K562 (cell line): ENCODE measurements at regions not wholly inside any gene's neighbourhood (a gene's known extent, or its start where the extent isn't known, plus 50 kb on each side); places are given as distances from the start of the nearest gene placed in this dataset.

ENCODE experiments used
- ATAC-seq: fragments of 200-7000 bp; cut with Tn5 transposase; 3 replicates; pipeline ENCODE4 v1.9.1; 2020; ENCODE audit warnings: moderate library complexity
- BruUV-seq: library from RNA; stranded (reverse); fragments of 400-500 nt; replicated peaks from 2 replicates; lab custom pipeline; 2021; lab: Mats Ljungman, UMichigan
- CTCF ChIA-PET: fragments of 300-600 bp; formaldehyde crosslinking; extraction: SDS; loops from one replicate; lab custom pipeline; 2021; ENCODE audit warnings: low intra/inter-chr PET ratio; lab: Yijun Ruan, JAX
- POLR2A ChIA-PET: fragments of 300-600, 350-650 bp; sonication (Branson Sonifier 250); formaldehyde crosslinking; extraction: SDS; loops from one replicate; lab custom pipeline; 2021; ENCODE audit warnings: antibody characterized with exemption, inconsistent platforms; lab: Yijun Ruan, JAX
- DNase-seq, 4 experiments: peaks; one replicate each; pipeline versions ENCODE4 v3.0.0 to v3.0.0-alpha.2; 2011 to 2018; ENCODE audit warnings: low spot score in 3 of 4, mixed read lengths in 3 of 4; ENCODE audit errors: extremely low read depth in 1 of 4
- FAIRE-seq: peaks from 2 replicates; lab custom pipeline; 2011; peaks lifted over from hg19 to GRCh38; lab: Jason Lieb, UNC
- H2AFZ ChIP-seq: 2 replicates; pipeline ENCODE4 v1.6.0; 2011; ENCODE audit warnings: low read depth, low read length, control low read depth, inconsistent platforms
- H3K27ac ChIP-seq: fragments of 200-600 bp; 3 replicates; pipeline ENCODE4 v1.8.0; 2011; ENCODE audit warnings: low read depth, mild to moderate bottlenecking, control low read depth, inconsistent platforms, low read length, moderate library complexity, mixed read lengths; ENCODE audit errors: extremely low read depth
- H3K27me3 ChIP-seq, 2 experiments: fragments of 300-600 bp in 1 of 2; 2 replicates in 1 of 2; 3 replicates in 1 of 2; pipeline versions ENCODE4 v1.6.0 to v1.8.0; 2011; ENCODE audit warnings: inconsistent platforms in 2 of 2, low read length in 2 of 2, mild to moderate bottlenecking in 1 of 2, mixed read lengths in 1 of 2, moderate library complexity in 1 of 2; ENCODE audit not compliant: control insufficient read depth in 2 of 2, insufficient read depth in 2 of 2
- H3K36me3 ChIP-seq: fragments of 300-600 bp; 3 replicates; pipeline ENCODE4 v1.8.0; 2011; ENCODE audit warnings: mild to moderate bottlenecking, low read length, inconsistent platforms; ENCODE audit not compliant: control insufficient read depth, insufficient read depth
- H3K4me1 ChIP-seq, 2 experiments: fragments of 200-600 bp in 1 of 2; replicated peaks in 1 of 2; 2 replicates in 1 of 2; 3 replicates in 1 of 2; pipeline versions ENCODE4 v1.5.1 to v1.8.0; 2011; ENCODE audit warnings: inconsistent platforms in 2 of 2, low read length in 2 of 2, mild to moderate bottlenecking in 1 of 2, mixed read lengths in 1 of 2, moderate library complexity in 1 of 2; ENCODE audit not compliant: control insufficient read depth in 2 of 2, insufficient read depth in 2 of 2
- H3K4me2 ChIP-seq: 2 replicates; pipeline ENCODE4 v1.6.1; 2011; ENCODE audit warnings: low read length, control low read depth, inconsistent platforms, mixed read lengths; ENCODE audit not compliant: insufficient read depth
- H3K4me3 ChIP-seq: fragments of 200-600 bp; sonication (generic), shearing (Covaris generic); 2 replicates; pipeline ENCODE4 v1.5.1; 2016; ENCODE audit warnings: control low read depth, inconsistent platforms
- H3K79me2 ChIP-seq: fragments of 200-600 bp; 3 replicates; pipeline ENCODE4 v1.8.0; 2011; ENCODE audit warnings: low read length, inconsistent platforms; ENCODE audit not compliant: control insufficient read depth, insufficient read depth
- H3K9ac ChIP-seq, 2 experiments: 2 replicates each; pipeline versions ENCODE4 v1.6.0 to v1.6.1; 2011; ENCODE audit warnings: low read depth in 2 of 2, low read length in 2 of 2, control low read depth in 1 of 2, inconsistent platforms in 1 of 2, mild to moderate bottlenecking in 1 of 2, mixed read lengths in 1 of 2; ENCODE audit not compliant: insufficient read depth in 1 of 2
- H3K9me1 ChIP-seq: one replicate; pipeline ENCODE4 v1.6.0; 2011; ENCODE audit warnings: inconsistent platforms, mild to moderate bottlenecking, low read length, moderate library complexity; ENCODE audit not compliant: control insufficient read depth, insufficient read depth
- H3K9me3 ChIP-seq: replicated peaks from 2 replicates; pipeline ENCODE4 v1.5.1; 2011; ENCODE audit warnings: low read depth, low read length, inconsistent platforms; ENCODE audit not compliant: control insufficient read depth, insufficient read depth
- H4K20me1 ChIP-seq: replicated peaks from 2 replicates; pipeline ENCODE4 v1.6.1; 2011; ENCODE audit warnings: low read length, inconsistent platforms, mixed read lengths; ENCODE audit not compliant: control insufficient read depth, insufficient read depth
- ELF4 ChIP-seq: fragments of 450-650 bp; formaldehyde crosslinking; IDR thresholded peaks from 2 replicates; pipeline ENCODE4 v1.4.0; 2022; ENCODE audit warnings: missing genetic modification characterization
- EP300 ChIP-seq: IDR thresholded peaks from 2 replicates; pipeline ENCODE4 v1.6.1; 2012; ENCODE audit warnings: low read length, improper control_type of control experiment
- GTF2F1 ChIP-seq: IDR thresholded peaks from 2 replicates; pipeline ENCODE4 v1.6.1; 2011; ENCODE audit warnings: low read depth, low read length, improper control_type of control experiment
- HMG20A ChIP-seq: fragments of 450-650 bp; formaldehyde crosslinking; conservative IDR thresholded peaks from 2 replicates; pipeline ENCODE4 v1.4.0; 2020; ENCODE audit warnings: mild to moderate bottlenecking, mixed read lengths
- HNRNPUL1 ChIP-seq: fragments of 200-400 bp; formaldehyde crosslinking; IDR thresholded peaks from 2 replicates; pipeline ENCODE4 v1.6.1; 2017; ENCODE audit warnings: low read length
- SAFB2 ChIP-seq: fragments of 200-400 bp; formaldehyde crosslinking; IDR thresholded peaks from 2 replicates; pipeline ENCODE4 v1.6.1; 2018; ENCODE audit warnings: borderline replicate concordance, low read length, low read depth, moderate library complexity; ENCODE audit not compliant: severe bottlenecking
- WHSC1 ChIP-seq: IDR thresholded peaks from one replicate; pipeline ENCODE4 v1.6.1; 2012; ENCODE audit warnings: low read length, control low read depth, inconsistent platforms
- ZNF239 ChIP-seq: fragments of 250-450 bp; sonication (Bioruptor Pico); IDR thresholded peaks from 2 replicates; pipeline ENCODE4 v1.4.0; 2020; ENCODE audit warnings: mild to moderate bottlenecking
- WGBS: fragments of 100-300 bp; shearing (Covaris generic); methylation state at CpG from one replicate; pipeline ENCODE4 v1.1.6; 2016; ENCODE audit warnings: low coverage, mixed read lengths; ENCODE audit not compliant: insufficient coverage; ENCODE audit errors: missing lambda C conversion rate; 5-methylcytosine and 5-hydroxymethylcytosine counted together
- in situ Hi-C: fragments of 300-500 bp; cut with MboI; formaldehyde crosslinking; loops from 4 replicates; pipeline ENCODE4 v1.15.0; 2018; ENCODE audit warnings: inconsistent platforms, mixed read lengths
- intact Hi-C: fragments of 100-400 bp; cut with micrococcal nuclease; formaldehyde crosslinking; loops from 2 replicates; pipeline ENCODE4 v1.14.2; 2022
- TF ChIP-seq, protein P1 (sequence below): fragments of 250-450 bp; sonication (Bioruptor Pico); IDR thresholded peaks from 2 replicates; pipeline ENCODE4 v1.8.0; 2022; ENCODE audit warnings: moderate library complexity, mild to moderate bottlenecking, inconsistent platforms
- TF ChIP-seq, protein P2 (sequence below), 2 experiments: fragments of 150-350 bp in 1 of 2; IDR thresholded peaks; 2 replicates each; pipeline ENCODE4 v1.6.1; 2012 to 2016; ENCODE audit warnings: low read depth in 2 of 2, low read length in 2 of 2, mild to moderate bottlenecking in 1 of 2, moderate library complexity in 1 of 2

DNA sequence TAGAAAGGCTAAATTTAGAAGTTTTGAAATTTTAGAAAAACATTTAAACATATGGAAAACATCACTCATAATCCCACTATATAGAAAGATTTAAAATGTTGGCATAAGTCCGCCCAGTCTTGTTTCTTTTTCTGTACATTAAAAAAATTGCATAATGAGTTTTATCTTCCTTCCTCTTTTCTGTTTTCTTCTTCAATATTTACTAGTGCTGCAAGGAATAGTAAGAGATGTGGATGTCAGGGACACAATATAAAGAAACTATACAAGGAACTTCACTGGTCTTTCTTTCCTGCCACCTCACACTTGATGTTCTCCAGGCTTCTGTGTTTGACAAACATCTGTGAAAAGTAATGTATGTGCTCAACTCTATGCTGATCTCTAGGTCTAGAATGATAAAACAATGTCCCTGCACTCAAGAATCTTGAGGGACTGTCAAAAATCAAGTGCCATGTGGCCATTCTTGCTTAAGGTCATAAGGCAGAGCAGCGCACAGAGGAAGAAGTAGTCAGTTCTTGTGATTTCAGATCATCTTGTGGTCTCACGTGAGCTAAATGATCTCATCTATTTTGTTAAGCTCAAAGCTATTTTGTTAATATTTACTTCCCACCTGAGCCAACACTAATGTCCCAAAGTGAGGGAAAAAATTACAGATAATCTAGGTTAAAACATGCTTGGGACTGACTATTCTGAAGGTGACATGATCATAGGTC, 186.9 kb upstream of the OBI1 start (continued):
- no peak for TF ChIP-seq WHSC1
- TF ChIP-seq EP300 = no peak
- TF ChIP-seq, protein P1, sequence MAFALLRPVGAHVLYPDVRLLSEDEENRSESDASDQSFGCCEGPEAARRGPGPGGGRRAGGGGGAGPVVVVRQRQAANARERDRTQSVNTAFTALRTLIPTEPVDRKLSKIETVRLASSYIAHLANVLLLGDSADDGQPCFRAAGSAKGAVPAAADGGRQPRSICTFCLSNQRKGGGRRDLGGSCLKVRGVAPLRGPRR (CRISPR knock-in tag) = no peak
- TF ChIP-seq, protein P2, sequence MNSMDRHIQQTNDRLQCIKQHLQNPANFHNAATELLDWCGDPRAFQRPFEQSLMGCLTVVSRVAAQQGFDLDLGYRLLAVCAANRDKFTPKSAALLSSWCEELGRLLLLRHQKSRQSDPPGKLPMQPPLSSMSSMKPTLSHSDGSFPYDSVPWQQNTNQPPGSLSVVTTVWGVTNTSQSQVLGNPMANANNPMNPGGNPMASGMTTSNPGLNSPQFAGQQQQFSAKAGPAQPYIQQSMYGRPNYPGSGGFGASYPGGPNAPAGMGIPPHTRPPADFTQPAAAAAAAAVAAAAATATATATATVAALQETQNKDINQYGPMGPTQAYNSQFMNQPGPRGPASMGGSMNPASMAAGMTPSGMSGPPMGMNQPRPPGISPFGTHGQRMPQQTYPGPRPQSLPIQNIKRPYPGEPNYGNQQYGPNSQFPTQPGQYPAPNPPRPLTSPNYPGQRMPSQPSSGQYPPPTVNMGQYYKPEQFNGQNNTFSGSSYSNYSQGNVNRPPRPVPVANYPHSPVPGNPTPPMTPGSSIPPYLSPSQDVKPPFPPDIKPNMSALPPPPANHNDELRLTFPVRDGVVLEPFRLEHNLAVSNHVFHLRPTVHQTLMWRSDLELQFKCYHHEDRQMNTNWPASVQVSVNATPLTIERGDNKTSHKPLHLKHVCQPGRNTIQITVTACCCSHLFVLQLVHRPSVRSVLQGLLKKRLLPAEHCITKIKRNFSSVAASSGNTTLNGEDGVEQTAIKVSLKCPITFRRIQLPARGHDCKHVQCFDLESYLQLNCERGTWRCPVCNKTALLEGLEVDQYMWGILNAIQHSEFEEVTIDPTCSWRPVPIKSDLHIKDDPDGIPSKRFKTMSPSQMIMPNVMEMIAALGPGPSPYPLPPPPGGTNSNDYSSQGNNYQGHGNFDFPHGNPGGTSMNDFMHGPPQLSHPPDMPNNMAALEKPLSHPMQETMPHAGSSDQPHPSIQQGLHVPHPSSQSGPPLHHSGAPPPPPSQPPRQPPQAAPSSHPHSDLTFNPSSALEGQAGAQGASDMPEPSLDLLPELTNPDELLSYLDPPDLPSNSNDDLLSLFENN (IDR thresholded peaks at IDR 0.05; ENCODE audit: low read depth in 2 of 2, low read length in 2 of 2) = no peak
- no peak for TF ChIP-seq SAFB2

DNA sequence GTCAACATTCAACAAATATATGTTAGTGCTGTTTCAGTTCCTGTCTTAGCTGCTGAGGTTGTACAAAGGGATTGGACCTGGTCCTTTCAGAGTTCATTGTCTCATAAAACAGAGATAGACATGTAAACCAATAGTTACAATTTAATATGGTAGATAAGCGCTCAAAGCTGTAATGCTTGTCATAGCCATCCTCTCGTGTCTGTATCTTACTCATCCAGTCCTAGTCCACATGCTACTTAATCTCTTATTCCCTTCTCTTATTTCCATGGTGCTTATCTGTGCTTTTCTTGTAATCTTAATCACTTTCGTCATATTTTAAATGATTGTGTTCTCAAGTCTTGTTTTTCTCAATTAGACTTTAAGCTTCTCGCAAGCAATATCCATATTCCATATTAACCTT, 185.2 kb upstream of the OBI1 start:
- Histone ChIP-seq H2AFZ (no peak overlapping the region), H3K9me1 (no peaks in the 10 kb centered on the region), H3K9me3 (no peaks in the 10 kb centered on the region), H4K20me1 (no peaks in the 10 kb centered on the region), H3K9ac (no peak overlapping the region), H3K27me3 (no peaks in the 10 kb centered on the region), H3K4me1 (no peaks in the 10 kb centered on the region), H3K27ac (no peak overlapping the region), H3K4me2 (no peak overlapping the region), H3K79me2 (no peaks in the 10 kb centered on the region), H3K4me3 (no peak overlapping the region), H3K36me3 (no peaks in the 10 kb centered on the region)
- intact Hi-C loops = no loop called here
- in situ Hi-C loops = no loop called here
- FAIRE-seq (no peak), DNase-seq (no peak), ATAC-seq (no peak)
- ChIA-PET CTCF (no interaction called here), POLR2A (no interaction called here)
- 2% methylated on average over 4 of the region's 4 CpGs for WGBS
- no TSS peak for BruUV-seq
- TF ChIP-seq ELF4 (CRISPR knock-in tag) (no peak), ZNF239 (no peak), GTF2F1 (no peak), HNRNPUL1 (no peak), HMG20A (CRISPR knock-in tag) (no peak)
